ENCODE measurements at regions not wholly inside any gene's neighbourhood (a gene's known extent, or its start where the extent isn't known, plus 50 kb on each side); places are given as distances from the start of the nearest gene placed in this dataset.

GRCh38 chr5:154135125-154135817, 55.3 kb upstream of the GALNT10 start (continued):
- TF ChIP-seq ERF (CRISPR knock-in tag; IDR thresholded peaks at IDR 0.05) = no peak
- TF ChIP-seq IFI16 (CRISPR knock-in tag; IDR thresholded peaks at IDR 0.05) = no peak
- TF ChIP-seq ZNF407 (IDR thresholded peaks at IDR 0.05; ENCODE audit: low read depth) = no peak
- no peak for TF ChIP-seq L3MBTL2 (IDR thresholded peaks at IDR 0.05)
- TF ChIP-seq ZNF165 (CRISPR knock-in tag; IDR thresholded peaks at IDR 0.05; ENCODE audit: borderline replicate concordance) = no peak
- no peak for TF ChIP-seq NR0B1 (IDR thresholded peaks at IDR 0.05; ENCODE audit: partially characterized antibody)
- TF ChIP-seq HDAC6 (IDR thresholded peaks at IDR 0.05; ENCODE audit: low read depth, low read length) = no peak
- peak; percentile 55 for TF ChIP-seq TCF3 (CRISPR knock-in tag; IDR thresholded peaks at IDR 0.05)
- no peak for TF ChIP-seq ZNF146 (CRISPR knock-in tag; IDR thresholded peaks at IDR 0.05; ENCODE audit: unreplicated experiment)
- no peak for TF ChIP-seq KLF16 (IDR thresholded peaks at IDR 0.05)
- TF ChIP-seq DMBX1 (CRISPR knock-in tag; IDR thresholded peaks at IDR 0.05; ENCODE audit: borderline replicate concordance) = no peak
- no peak for TF ChIP-seq ETS2 (tag; IDR thresholded peaks at IDR 0.05; ENCODE audit: borderline replicate concordance, poor library complexity, severe bottlenecking)
- TF ChIP-seq PRMT5 (CRISPR knock-in tag; IDR thresholded peaks at IDR 0.05) = no peak
- 0 out of 2 replicates have a peak, but pooled peaks have one; percentile 13 for TF ChIP-seq NCOR1 (IDR thresholded peaks at IDR 0.05)
- TF ChIP-seq ZNF232 (CRISPR knock-in tag; IDR thresholded peaks at IDR 0.05) = no peak
- TF ChIP-seq HINFP (tag; conservative IDR thresholded peaks at IDR 0.05; ENCODE audit: low read depth) = no peak
